ENCODE measurements at regions not wholly inside any gene's neighbourhood (a gene's known extent, or its start where the extent isn't known, plus 50 kb on each side); places are given as distances from the start of the nearest gene placed in this dataset.
"Not testable (repeated sequence)": the region's sequence is repeated elsewhere in the genome, so short reads cannot be mapped to it uniquely, and the experiment has no call there.

DNA sequence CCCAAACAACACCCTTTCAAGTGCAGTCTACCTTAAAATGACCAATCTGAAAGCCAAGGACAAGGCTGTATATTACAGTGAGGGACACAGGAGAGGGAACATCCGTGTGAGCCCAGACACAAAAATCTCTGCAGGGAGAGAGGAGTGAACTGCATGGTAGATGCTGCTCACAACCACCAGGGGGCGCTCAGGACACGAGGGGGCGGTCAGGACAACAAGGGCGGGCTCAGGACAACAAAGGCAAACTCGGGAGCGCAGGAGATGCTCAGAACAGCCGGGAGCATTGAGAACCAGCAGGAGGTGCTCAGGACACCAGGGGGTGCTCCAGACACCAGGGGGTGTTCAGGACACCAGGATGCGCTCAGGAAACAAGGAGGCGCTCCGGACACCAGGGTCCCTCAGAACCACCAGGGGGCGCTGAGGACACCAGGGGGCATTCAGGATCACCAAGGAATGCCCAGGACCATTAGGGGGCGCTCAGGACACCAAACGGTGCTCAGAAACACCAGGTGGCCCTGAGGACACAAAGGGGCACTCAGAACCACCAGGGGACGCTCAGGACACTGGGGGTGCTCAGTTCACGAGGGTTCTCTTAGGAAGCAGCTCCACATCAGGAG is 357.0 kb downstream of the TP53TG3F start:
- H3K4me1 Mint-ChIP-seq; H3K4me1 ChIP-seq (ENCODE audit: control insufficient read depth in 2 of 2, insufficient read depth in 2 of 2, low read length in 2 of 2); ATAC-seq (ENCODE audit: low read depth): not testable (repeated sequence)

DNA sequence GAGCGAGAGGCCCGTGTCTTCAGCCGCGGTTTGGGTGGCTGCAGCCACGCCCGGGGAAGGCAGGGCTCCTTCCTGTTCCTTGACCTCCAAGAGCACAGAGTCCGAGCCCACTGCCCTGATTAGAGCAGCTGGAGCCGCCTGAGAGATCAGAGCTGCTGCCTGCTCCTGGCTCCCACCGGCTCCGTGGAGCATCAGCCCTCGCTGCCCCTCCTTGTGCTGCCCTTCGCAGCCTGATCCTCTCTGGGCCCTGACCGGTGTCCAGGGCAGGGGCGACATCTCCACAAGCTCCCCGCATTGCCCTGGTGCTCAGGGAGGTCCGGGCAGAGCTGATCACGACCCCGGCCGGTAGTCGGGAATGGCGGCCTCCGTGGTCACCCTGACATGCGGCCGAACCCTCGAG is 365.3 kb downstream of the TP53TG3F start:
- H2AFZ ChIP-seq (ENCODE audit: insufficient read depth, low read depth, low read length, poor library complexity, severe bottlenecking); H3K36me3 ChIP-seq (replicated peaks in 1 of 2; ENCODE audit: control extremely low read depth in 1 of 2, control insufficient read depth in 1 of 2, extremely low read depth in 1 of 2, insufficient read depth in 2 of 2, low read length in 1 of 2); POLR2A ChIA-PET; H3K9me3 ChIP-seq (ENCODE audit: control extremely low read depth in 1 of 3, control insufficient read depth in 2 of 3, insufficient read depth in 1 of 3, low read length in 2 of 3); DNase-seq; H3K9me3 Mint-ChIP-seq (ENCODE audit: insufficient read depth); H3K4me1 ChIP-seq (ENCODE audit: control insufficient read depth in 2 of 2, insufficient read depth in 2 of 2, low read length in 2 of 2); H3K4me1 Mint-ChIP-seq; CTCF ChIA-PET; H3K4me3 ChIP-seq (ENCODE audit: control extremely low read depth in 1 of 5, extremely low read depth in 1 of 5, insufficient read depth in 1 of 5, low read depth in 2 of 5, low read length in 4 of 5); H3K9ac ChIP-seq (ENCODE audit: low read length); H4K20me1 ChIP-seq (ENCODE audit: control insufficient read depth, insufficient read depth, low read length, poor library complexity, severe bottlenecking); H3K27me3 ChIP-seq (replicated peaks in 1 of 4; ENCODE audit: control extremely low read depth in 1 of 4, control insufficient read depth in 3 of 4, insufficient read depth in 4 of 4, low read length in 3 of 4); H3K79me2 ChIP-seq (ENCODE audit: control insufficient read depth, insufficient read depth, low read length); H3K4me3 Mint-ChIP-seq; H3K4me2 ChIP-seq (replicated peaks; ENCODE audit: low read depth, low read length, poor library complexity, severe bottlenecking); H3K27ac Mint-ChIP-seq; intact Hi-C loops (cut with micrococcal nuclease); ATAC-seq (ENCODE audit: low read depth); H3K27ac ChIP-seq (ENCODE audit: low read length in 2 of 2); H3K27me3 Mint-ChIP-seq: not testable (repeated sequence)
- WGBS (ENCODE audit: insufficient coverage): 86% methylated on average over 6 of the region's 25 CpGs

More for the DNA sequence above, 357.0 kb downstream of the TP53TG3F start:
- H3K36me3 ChIP-seq (replicated peaks in 1 of 2; ENCODE audit: control extremely low read depth in 1 of 2, control insufficient read depth in 1 of 2, extremely low read depth in 1 of 2, insufficient read depth in 2 of 2, low read length in 1 of 2); DNase-seq; H3K27ac ChIP-seq (ENCODE audit: low read length in 2 of 2); intact Hi-C loops (cut with micrococcal nuclease); H3K79me2 ChIP-seq (ENCODE audit: control insufficient read depth, insufficient read depth, low read length); POLR2A ChIA-PET; CTCF ChIA-PET; H3K27ac Mint-ChIP-seq; H3K4me3 Mint-ChIP-seq; H3K27me3 Mint-ChIP-seq; H3K4me3 ChIP-seq (ENCODE audit: control extremely low read depth in 1 of 5, extremely low read depth in 1 of 5, insufficient read depth in 1 of 5, low read depth in 2 of 5, low read length in 4 of 5); H2AFZ ChIP-seq (ENCODE audit: insufficient read depth, low read depth, low read length, poor library complexity, severe bottlenecking); H4K20me1 ChIP-seq (ENCODE audit: control insufficient read depth, insufficient read depth, low read length, poor library complexity, severe bottlenecking); H3K27me3 ChIP-seq (replicated peaks in 1 of 4; ENCODE audit: control extremely low read depth in 1 of 4, control insufficient read depth in 3 of 4, insufficient read depth in 4 of 4, low read length in 3 of 4); H3K9ac ChIP-seq (ENCODE audit: low read length); H3K9me3 Mint-ChIP-seq (ENCODE audit: insufficient read depth); H3K9me3 ChIP-seq (ENCODE audit: control extremely low read depth in 1 of 3, control insufficient read depth in 2 of 3, insufficient read depth in 1 of 3, low read length in 2 of 3); H3K4me2 ChIP-seq (replicated peaks; ENCODE audit: low read depth, low read length, poor library complexity, severe bottlenecking): not testable (repeated sequence)
- no CpG with 5 or more reads among the region's 16 CpGs for WGBS (ENCODE audit: insufficient coverage)

DNA sequence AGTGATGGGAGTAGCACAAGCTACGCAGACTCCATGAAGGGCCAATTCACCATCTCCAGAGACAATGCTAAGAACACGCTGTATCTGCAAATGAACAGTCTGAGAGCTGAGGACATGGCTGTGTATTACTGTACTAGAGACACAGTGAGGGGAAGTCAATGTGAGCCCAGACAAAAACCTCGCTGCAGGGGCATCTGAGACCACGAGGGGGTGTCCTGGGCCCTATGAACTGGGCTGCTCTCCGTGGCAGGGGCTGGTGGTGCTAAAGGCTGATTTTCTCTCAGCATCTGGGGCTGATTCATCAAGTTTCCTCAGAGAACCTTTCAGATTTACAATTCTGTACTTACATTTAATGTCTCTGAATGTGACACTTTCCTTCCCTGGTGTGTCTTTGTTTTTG is 368.1 kb downstream of the TP53TG3F start:
- ATAC-seq (ENCODE audit: low read depth); POLR2A ChIA-PET; H3K27ac ChIP-seq (ENCODE audit: low read length in 2 of 2); H3K4me1 ChIP-seq (ENCODE audit: control insufficient read depth in 2 of 2, insufficient read depth in 2 of 2, low read length in 2 of 2); CTCF ChIA-PET; H3K4me2 ChIP-seq (replicated peaks; ENCODE audit: low read depth, low read length, poor library complexity, severe bottlenecking); intact Hi-C loops (cut with micrococcal nuclease); H3K4me3 ChIP-seq (ENCODE audit: control extremely low read depth in 1 of 5, extremely low read depth in 1 of 5, insufficient read depth in 1 of 5, low read depth in 2 of 5, low read length in 4 of 5); H3K27me3 ChIP-seq (replicated peaks in 1 of 4; ENCODE audit: control extremely low read depth in 1 of 4, control insufficient read depth in 3 of 4, insufficient read depth in 4 of 4, low read length in 3 of 4); H3K9me3 ChIP-seq (ENCODE audit: control extremely low read depth in 1 of 3, control insufficient read depth in 2 of 3, insufficient read depth in 1 of 3, low read length in 2 of 3); H4K20me1 ChIP-seq (ENCODE audit: control insufficient read depth, insufficient read depth, low read length, poor library complexity, severe bottlenecking); H2AFZ ChIP-seq (ENCODE audit: insufficient read depth, low read depth, low read length, poor library complexity, severe bottlenecking); DNase-seq; H3K79me2 ChIP-seq (ENCODE audit: control insufficient read depth, insufficient read depth, low read length); H3K27ac Mint-ChIP-seq; H3K36me3 ChIP-seq (replicated peaks in 1 of 2; ENCODE audit: control extremely low read depth in 1 of 2, control insufficient read depth in 1 of 2, extremely low read depth in 1 of 2, insufficient read depth in 2 of 2, low read length in 1 of 2); H3K9me3 Mint-ChIP-seq (ENCODE audit: insufficient read depth); H3K4me1 Mint-ChIP-seq; H3K4me3 Mint-ChIP-seq; H3K9ac ChIP-seq (ENCODE audit: low read length); H3K27me3 Mint-ChIP-seq: not testable (repeated sequence)
- no CpG with 5 or more reads among the region's 5 CpGs for WGBS (ENCODE audit: insufficient coverage)

DNA sequence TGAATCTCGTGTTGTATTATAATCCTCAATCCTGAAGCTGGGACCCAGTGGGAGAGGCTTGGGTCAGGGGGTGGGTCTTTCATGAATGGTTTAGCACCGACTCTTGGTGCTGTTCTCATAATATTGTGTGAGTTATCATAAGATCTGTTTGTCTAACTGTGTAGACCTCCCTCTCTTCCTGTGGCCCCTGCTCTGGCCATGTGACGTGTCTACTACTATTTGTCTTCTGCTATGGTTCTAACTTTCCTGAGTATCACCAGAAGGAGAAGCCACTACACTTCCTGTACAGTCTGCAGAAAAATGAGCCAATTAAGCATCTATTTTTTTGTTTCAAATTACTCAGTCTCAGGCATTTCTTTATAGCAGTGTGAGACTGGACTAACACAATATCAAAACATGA is 379.7 kb downstream of the TP53TG3F start:
- H3K9ac ChIP-seq (ENCODE audit: low read length); H3K4me3 Mint-ChIP-seq; H3K4me2 ChIP-seq (replicated peaks; ENCODE audit: low read depth, low read length, poor library complexity, severe bottlenecking); H3K27ac Mint-ChIP-seq; H3K27me3 ChIP-seq (replicated peaks in 1 of 4; ENCODE audit: control extremely low read depth in 1 of 4, control insufficient read depth in 3 of 4, insufficient read depth in 4 of 4, low read length in 3 of 4); H3K27me3 Mint-ChIP-seq; H3K9me3 Mint-ChIP-seq (ENCODE audit: insufficient read depth); intact Hi-C loops (cut with micrococcal nuclease); H3K36me3 ChIP-seq (replicated peaks in 1 of 2; ENCODE audit: control extremely low read depth in 1 of 2, control insufficient read depth in 1 of 2, extremely low read depth in 1 of 2, insufficient read depth in 2 of 2, low read length in 1 of 2); H3K27ac ChIP-seq (ENCODE audit: low read length in 2 of 2); H3K9me3 ChIP-seq (ENCODE audit: control extremely low read depth in 1 of 3, control insufficient read depth in 2 of 3, insufficient read depth in 1 of 3, low read length in 2 of 3); DNase-seq; CTCF ChIA-PET; ATAC-seq (ENCODE audit: low read depth); H3K4me1 Mint-ChIP-seq; H3K79me2 ChIP-seq (ENCODE audit: control insufficient read depth, insufficient read depth, low read length); H4K20me1 ChIP-seq (ENCODE audit: control insufficient read depth, insufficient read depth, low read length, poor library complexity, severe bottlenecking); H2AFZ ChIP-seq (ENCODE audit: insufficient read depth, low read depth, low read length, poor library complexity, severe bottlenecking); H3K4me1 ChIP-seq (ENCODE audit: control insufficient read depth in 2 of 2, insufficient read depth in 2 of 2, low read length in 2 of 2); POLR2A ChIA-PET; H3K4me3 ChIP-seq (ENCODE audit: control extremely low read depth in 1 of 5, extremely low read depth in 1 of 5, insufficient read depth in 1 of 5, low read depth in 2 of 5, low read length in 4 of 5): not testable (repeated sequence)
- WGBS (ENCODE audit: insufficient coverage): no CpG with 5 or more reads among the region's 3 CpGs

All from B cell (primary cell).